ENCODE measurements at regions not wholly inside any gene's neighbourhood (a gene's known extent, or its start where the extent isn't known, plus 50 kb on each side); places are given as distances from the start of the nearest gene placed in this dataset.
"Not testable (repeated sequence)": the region's sequence is repeated elsewhere in the genome, so short reads cannot be mapped to it uniquely, and the experiment has no call there.

- DNase-seq (ENCODE audit: low spot score) = no peak
Measured at GRCh38 chr12:107373238-107373809, 280.0 kb upstream of the CRY1 start.

GRCh38 chr12:107374161-107374840 is 281.0 kb upstream of the CRY1 start:
- DNase-seq (ENCODE audit: low spot score) = no peak

DNA sequence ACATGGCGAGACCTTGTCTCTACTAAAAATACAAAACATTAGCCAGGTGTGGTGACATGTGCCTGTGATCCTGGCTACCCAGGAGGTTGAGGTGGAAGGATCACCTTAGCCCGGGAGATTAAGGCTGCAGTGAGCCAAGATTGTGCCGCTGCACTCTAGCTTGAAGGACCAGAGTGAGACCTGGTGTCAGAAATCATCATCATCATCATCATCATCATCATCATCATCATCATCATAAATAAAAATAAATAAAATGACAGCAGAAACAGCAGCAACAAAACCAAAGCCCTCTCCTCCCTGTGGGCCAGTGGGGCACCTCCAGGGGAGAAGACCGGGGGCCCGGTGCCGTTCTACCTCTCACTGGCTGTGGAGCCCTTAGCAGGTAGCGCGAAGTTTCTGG is 281.9 kb upstream of the CRY1 start:
- no peak for DNase-seq (ENCODE audit: low spot score)

DNA sequence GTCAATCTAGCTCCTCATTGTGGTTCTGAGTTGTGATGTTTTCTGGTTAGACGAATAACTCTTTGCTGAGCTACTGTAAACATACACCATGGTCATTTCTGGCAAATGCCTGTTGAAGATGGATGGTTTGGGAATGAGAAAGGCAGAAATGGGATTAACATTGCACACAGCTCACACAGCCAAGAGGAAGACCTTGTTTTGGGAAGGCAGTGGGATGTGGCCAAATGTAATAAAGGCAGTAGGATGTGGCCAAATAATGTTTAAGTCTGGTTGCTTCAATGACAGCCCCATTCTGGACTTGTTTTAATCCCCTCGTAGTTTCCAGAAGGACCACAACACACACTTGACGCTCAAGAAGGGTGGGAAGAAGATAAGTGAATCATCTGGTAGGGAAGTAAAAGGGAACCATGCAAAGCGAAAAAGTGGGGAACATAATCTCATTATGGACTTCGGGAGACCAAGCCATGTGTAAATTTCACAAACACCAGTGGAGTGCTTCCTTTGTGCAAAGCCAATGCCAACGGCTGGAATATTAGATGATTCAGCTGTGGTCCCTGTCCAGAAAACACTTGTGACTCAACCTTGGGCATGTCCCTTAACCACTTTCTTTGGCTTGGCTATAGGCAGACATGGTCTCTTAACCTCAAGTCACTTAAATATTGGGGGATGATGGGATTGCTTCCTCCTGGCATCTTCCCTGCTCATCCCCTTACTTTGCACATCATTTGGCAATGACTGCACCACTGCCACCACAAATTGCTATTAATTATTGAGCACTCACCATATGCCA is 284.4 kb upstream of the CRY1 start:
- DNase-seq (ENCODE audit: low spot score) = no peak

DNA sequence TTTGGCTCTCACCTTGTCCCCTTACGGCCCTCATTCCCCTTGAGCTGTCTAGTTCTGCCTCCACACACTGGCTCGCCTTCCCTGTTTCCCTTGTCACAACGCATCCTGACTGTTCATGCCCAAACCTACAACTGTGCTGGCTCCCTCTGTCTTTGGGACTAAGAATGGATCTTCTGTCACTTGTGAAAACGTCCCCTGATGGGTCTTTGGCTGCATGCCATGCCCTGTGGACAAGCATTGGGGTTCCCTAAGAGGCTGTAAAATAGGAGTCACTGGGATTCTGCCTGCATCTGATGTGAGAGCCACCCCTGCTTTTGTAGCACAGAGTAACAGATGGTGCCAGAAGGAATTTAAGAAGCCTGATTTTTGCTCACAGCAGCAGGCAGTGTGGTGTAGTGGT is 285.3 kb upstream of the CRY1 start:
- no peak for DNase-seq (ENCODE audit: low spot score)

GRCh38 chr12:107379142-107379851 is 285.9 kb upstream of the CRY1 start:
- not testable (repeated sequence) for DNase-seq (ENCODE audit: low spot score)

DNA sequence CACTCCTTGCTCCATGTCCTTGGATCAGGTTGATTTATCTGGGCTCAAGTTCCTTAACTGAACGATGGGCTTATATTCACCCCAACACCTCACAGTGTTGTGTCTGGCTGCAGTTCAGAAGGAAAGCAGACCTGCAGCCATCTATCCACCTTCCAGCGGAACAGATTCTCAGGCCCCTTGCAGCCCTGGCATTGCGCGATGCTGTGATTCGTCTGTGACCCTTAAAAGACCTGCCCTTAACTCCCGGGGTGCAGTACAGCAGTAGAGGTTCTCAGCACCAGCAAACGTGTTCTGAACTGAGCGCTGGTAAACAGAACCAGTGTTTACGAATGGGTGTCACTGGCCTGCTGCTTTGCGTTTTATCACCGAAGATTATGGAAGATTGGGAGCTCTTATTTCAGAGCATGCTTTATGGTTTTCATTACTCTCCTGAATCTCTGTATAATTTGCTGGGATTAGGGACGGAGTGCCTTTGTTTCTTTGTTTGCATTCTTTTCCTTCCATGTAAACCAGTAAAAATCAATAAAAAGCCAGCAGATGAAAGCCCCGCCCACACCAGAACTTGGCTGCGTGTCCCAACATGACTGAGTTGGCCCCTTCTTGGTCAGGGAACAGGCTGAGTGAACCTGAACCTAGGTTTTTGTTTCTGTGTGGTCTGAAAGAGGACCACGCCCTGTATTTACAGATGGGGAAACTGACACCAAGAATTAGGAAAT is 286.7 kb upstream of the CRY1 start:
- no peak for DNase-seq (ENCODE audit: low spot score)

- no peak for DNase-seq (ENCODE audit: low spot score)
Measured at GRCh38 chr12:107384645-107385044, 291.3 kb upstream of the CRY1 start.

DNA sequence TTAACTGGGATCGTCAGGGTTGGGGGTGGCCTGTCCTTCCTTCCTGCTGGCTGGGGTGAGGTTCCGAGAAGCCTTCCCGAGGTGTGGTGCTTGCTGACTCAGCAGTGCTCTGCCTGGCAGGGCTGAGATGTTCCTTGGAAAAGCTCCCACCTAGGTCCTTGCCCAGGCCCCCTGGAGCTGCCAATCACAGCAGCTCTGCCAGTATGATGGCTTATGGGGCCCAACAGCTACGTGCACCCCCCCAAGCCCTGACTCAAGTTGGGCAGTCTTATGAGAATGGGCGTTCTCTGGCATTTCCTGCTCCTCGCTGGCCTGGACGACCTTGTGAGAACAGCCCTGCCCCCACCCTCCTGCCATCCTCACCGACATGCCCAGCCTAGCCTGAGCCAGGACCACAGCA is 292.2 kb upstream of the CRY1 start:
- DNase-seq (ENCODE audit: low spot score) = no peak

DNA sequence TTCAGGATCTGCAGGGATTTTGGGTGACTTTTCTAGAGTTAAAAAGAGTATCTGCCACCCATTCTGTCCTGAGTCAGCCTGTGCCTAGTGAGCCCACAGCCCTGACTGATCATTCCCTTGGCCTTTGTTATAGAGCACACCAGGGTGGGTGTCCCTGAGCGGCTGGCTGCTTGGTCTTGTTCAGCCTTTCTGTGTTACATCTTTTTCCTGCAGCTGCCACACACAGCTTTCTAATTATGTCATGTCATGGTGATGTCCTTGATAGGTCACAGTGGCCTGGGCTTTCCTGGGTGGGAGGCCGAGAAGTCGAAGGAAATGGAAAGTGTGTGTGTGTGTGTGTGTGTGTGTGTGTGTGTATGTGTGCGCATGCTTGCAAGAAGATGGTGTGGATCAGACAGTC is 293.2 kb upstream of the CRY1 start:
- no peak for DNase-seq (ENCODE audit: low spot score)

- no peak for DNase-seq (ENCODE audit: low spot score)
Measured at GRCh38 chr12:107388263-107388662, 294.9 kb upstream of the CRY1 start.

GRCh38 chr12:107390414-107390813 is 295.2 kb upstream of the PWP1 start:
- no peak for DNase-seq (ENCODE audit: low spot score)

DNA sequence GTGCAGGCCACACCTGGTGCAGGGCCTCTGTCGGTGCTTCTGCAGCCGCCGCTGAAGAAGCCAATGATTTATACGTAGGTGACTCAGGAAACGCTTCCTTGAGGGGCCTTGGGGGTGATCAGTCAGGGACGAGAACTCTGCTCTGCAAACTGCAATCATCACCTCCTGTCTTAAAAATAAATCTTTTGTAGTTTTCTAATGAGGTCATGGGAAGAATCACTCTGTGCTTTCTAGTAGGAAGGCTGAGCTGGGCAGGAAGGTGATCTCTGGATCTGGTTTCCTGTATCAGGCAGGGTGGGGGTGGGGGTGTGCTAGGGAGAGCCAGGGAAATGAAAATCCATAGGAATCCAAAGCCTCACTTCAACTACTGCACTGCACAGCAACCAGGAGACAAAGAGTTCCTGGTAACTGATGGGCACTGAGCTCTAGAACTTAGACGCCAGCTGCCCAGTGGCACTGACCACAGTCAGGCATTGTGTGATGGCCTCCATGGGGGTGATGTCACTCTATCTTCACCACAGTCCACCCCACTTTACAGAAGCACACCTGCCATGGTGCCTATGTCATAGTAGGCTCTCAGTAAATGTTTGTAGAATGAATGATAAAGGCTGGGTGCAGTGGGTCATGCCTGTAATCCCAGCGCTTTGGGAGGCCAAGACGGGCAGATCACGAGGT is 292.4 kb upstream of the PWP1 start:
- DNase-seq (ENCODE audit: low spot score) = no peak

GRCh38 chr12:107394693-107395092 is 290.9 kb upstream of the PWP1 start:
- no peak for DNase-seq (ENCODE audit: low spot score)

- DNase-seq (ENCODE audit: low spot score) = no peak
Measured at GRCh38 chr12:107395817-107396216, 289.8 kb upstream of the PWP1 start.

- DNase-seq (ENCODE audit: low spot score) = no peak
Measured at GRCh38 chr12:107396991-107397390, 288.6 kb upstream of the PWP1 start.

DNA sequence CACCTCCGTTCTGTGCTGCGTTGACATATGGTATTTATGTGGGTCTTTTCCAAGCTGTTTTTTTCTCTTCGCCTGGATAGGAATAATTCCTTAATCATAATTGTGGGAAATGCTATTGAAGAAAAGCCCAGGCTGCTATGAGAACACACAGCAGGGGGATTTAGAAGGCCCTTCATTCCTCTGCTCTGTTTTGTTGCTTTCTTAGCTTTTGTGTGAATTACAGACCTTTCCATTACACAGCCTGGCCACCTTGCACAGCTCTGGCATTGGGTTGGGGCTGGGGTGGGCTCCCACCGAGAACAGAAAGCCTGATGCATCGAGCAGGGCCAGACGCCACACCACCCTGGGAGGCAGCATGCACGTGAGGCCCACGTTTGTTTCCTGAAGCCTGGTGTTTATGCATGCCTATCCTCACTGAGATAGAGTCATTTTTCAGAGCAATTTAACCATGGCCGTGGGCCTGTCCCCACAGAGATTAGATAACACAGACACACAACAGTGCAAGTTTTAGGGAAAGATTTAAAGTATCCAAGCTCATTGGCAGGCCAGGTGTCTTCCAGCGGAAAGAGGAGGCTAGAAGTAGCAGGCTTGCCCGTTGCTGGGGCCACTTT is 287.6 kb upstream of the PWP1 start:
- DNase-seq (ENCODE audit: low spot score) = no peak

DNA sequence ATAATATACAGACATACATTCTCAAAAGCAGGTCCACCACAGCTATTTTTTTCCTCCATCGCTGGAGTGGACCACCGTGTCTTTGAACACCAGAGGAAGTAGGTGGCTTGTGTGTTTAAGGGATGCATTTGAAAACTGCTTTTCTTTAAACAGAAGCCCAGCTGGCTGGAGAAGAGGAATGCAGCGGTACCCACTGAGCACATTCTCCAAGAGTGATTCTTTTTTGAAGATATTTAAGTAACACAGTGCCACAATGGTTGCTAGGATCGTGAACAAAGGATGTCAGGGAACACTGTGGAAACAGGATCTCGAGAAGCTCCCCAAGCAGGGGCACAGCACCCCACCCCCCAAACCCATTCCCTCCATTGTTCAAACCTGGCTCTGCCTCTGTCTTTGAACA is 286.6 kb upstream of the PWP1 start:
- no peak for DNase-seq (ENCODE audit: low spot score)

DNA sequence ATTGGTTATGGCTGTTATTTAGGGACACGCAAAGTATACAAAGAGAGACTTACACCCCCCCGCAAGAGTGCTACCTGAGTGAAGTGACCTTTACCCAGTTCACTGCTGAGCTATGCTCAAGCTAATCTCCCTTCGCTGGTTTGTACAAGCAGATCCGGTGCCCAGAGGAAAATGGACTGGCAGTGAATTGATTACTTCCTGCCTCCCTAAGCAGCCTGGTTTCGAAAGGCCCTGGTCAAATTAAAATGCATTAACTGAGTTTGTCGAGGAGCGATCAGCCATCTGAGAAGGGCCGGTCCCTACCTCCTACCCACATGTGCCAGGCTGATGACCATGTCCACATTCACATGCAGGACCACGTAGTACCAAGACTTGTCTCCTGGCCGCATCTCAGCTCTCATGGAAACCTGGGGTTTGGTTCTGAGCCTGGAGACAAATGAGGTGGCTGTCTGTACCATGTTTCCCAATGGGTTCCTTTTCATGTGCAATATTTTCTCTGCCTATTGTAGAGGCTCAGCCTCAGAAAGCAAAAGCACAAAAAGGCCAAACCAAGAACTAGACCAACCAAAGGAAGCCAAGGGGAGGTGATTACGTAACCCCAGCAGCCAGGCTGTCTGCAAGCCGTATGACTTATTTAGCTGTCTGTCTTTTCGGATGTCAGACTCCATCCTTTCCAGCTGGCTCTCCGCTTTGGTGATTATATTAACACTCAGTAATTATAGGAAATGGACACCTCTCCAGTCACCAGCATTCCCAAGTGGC is 284.7 kb upstream of the PWP1 start:
- DNase-seq (ENCODE audit: low spot score) = no peak

Data from CD4-positive, alpha-beta T cell treated with Interleukin-15 for 4 hours (primary cell).